Epithelial cell of esophagus (primary cell): ENCODE measurements at regions not wholly inside any gene's neighbourhood (a gene's known extent, or its start where the extent isn't known, plus 50 kb on each side); places are given as distances from the start of the nearest gene placed in this dataset.
"Not testable (repeated sequence)": the region's sequence is repeated elsewhere in the genome, so short reads cannot be mapped to it uniquely, and the experiment has no call there.

Experiments used
- DNase-seq: peaks from one replicate; pipeline ENCODE4 v3.0.0; 2010; ENCODE audit warnings: low read depth
- H3K4me3 ChIP-seq: 2 replicates; pipeline ENCODE4 v1.5.1; 2011; ENCODE audit warnings: mild to moderate bottlenecking, low read length, control low read depth
- CTCF ChIP-seq: IDR thresholded peaks from 2 replicates; pipeline ENCODE4 v1.5.1; 2011; ENCODE audit warnings: low read depth, mild to moderate bottlenecking, low read length, control low read depth, inconsistent platforms; ENCODE audit not compliant: insufficient read depth; ENCODE audit errors: missing control alignments

GRCh38 chr13:81106348-81106747 lies 765.4 kb upstream of the SPRY2 start:
- no peak for DNase-seq
- no peak for TF ChIP-seq CTCF
- no peak overlapping the region for H3K4me3 ChIP-seq

GRCh38 chr13:81104035-81104715 lies 763.2 kb upstream of the SPRY2 start:
- DNase-seq: no peak
- no peak for TF ChIP-seq CTCF
- no peak overlapping the region for H3K4me3 ChIP-seq

GRCh38 chr13:81102066-81102465 lies 761.1 kb upstream of the SPRY2 start:
- not testable (repeated sequence) for DNase-seq, H3K4me3 ChIP-seq

GRCh38 chr13:81089371-81090157 lies 748.6 kb upstream of the SPRY2 start:
- H3K4me3 ChIP-seq: no peak overlapping the region
- TF ChIP-seq CTCF: no peak
- DNase-seq: no peak

GRCh38 chr13:81080911-81081454 lies 740.1 kb upstream of the SPRY2 start:
- DNase-seq: no peak
- no peak overlapping the region for H3K4me3 ChIP-seq
- no peak for TF ChIP-seq CTCF

- no peak overlapping the region for H3K4me3 ChIP-seq
- TF ChIP-seq CTCF: no peak
- DNase-seq: peak; percentile 47
Measured at GRCh38 chr13:81078048-81078447, 737.1 kb upstream of the SPRY2 start.

GRCh38 chr13:81069822-81070221 lies 728.9 kb upstream of the SPRY2 start:
- not testable (repeated sequence) for DNase-seq, H3K4me3 ChIP-seq

GRCh38 chr13:81058916-81059290 lies 718.0 kb upstream of the SPRY2 start:
- TF ChIP-seq CTCF: no peak
- DNase-seq: peak; percentile 54
- no peak overlapping the region for H3K4me3 ChIP-seq
